Panc1 (cell line): ENCODE measurements at regions not wholly inside any gene's neighbourhood (a gene's known extent, or its start where the extent isn't known, plus 50 kb on each side); places are given as distances from the start of the nearest gene placed in this dataset.

Experiments used
- ATAC-seq: fragments of 200-7000 bp; cut with Tn5 transposase; 2 replicates; pipeline ENCODE4 v1.9.1; 2020; ENCODE audit warnings: mild to moderate bottlenecking, moderate library complexity
- BruUV-seq: library from RNA; stranded (reverse); fragments of 400-500 nt; replicated peaks from 2 replicates; lab custom pipeline; 2021; lab: Mats Ljungman, UMichigan
- CTCF ChIA-PET: fragments of 300-600 bp; sonication (Branson Sonifier 250); formaldehyde crosslinking; loops from one replicate; lab custom pipeline; 2022; ENCODE audit warnings: antibody characterized with exemption; lab: Charles Lee
- POLR2A ChIA-PET: fragments of 300-600 bp; sonication (Branson Sonifier 250); formaldehyde crosslinking; loops from one replicate; lab custom pipeline; 2022; ENCODE audit warnings: antibody characterized with exemption; lab: Charles Lee
- DNase-seq: peaks from one replicate; pipeline ENCODE4 v3.0.0-alpha.2; 2010; ENCODE audit warnings: low read depth, low spot score
- H3K27ac ChIP-seq: 2 replicates; pipeline ENCODE4 v1.5.1; 2011; ENCODE audit warnings: mild to moderate bottlenecking, low read length, inconsistent platforms
- H3K27me3 ChIP-seq: fragments of 200-500 bp; sonication (Bioruptor generic); 2 replicates; pipeline ENCODE4 v1.6.0; 2014; ENCODE audit warnings: low read length, inconsistent platforms; ENCODE audit not compliant: control insufficient read depth, insufficient read depth
- H3K36me3 ChIP-seq: fragments of 200-500 bp; sonication (Bioruptor generic); 2 replicates; pipeline ENCODE4 v1.5.1; 2014; ENCODE audit warnings: inconsistent platforms, mild to moderate bottlenecking, low read length, moderate library complexity; ENCODE audit not compliant: control insufficient read depth, insufficient read depth
- H3K4me1 ChIP-seq: 2 replicates; pipeline ENCODE4 v1.5.1; 2011; ENCODE audit warnings: inconsistent platforms, mild to moderate bottlenecking, low read length, moderate library complexity; ENCODE audit not compliant: control insufficient read depth, insufficient read depth
- H3K4me3 ChIP-seq, 2 experiments: 2 replicates each; pipeline ENCODE4 v1.5.1; 2011 to 2012; ENCODE audit warnings: low read depth in 2 of 2, low read length in 2 of 2, mild to moderate bottlenecking in 2 of 2, inconsistent platforms in 1 of 2, moderate library complexity in 1 of 2
- H3K9me3 ChIP-seq: fragments of 200-500 bp; sonication (Bioruptor generic); 2 replicates; pipeline ENCODE4 v1.5.1; 2014; ENCODE audit warnings: low read depth, mild to moderate bottlenecking, inconsistent platforms, low read length, moderate library complexity; ENCODE audit not compliant: control insufficient read depth, insufficient read depth
- CTCF ChIP-seq: fragments of 450-650 bp; IDR thresholded peaks from 2 replicates; pipeline ENCODE4 v1.5.1; 2017; ENCODE audit warnings: mild to moderate bottlenecking
- POLR2AphosphoS5 ChIP-seq: IDR thresholded peaks from 2 replicates; pipeline ENCODE4 v1.6.1; 2012; ENCODE audit warnings: mild to moderate bottlenecking, low read depth, low read length, moderate library complexity
- REST ChIP-seq, 2 experiments: IDR thresholded peaks; 2 replicates each; pipeline ENCODE4 v1.6.1; 2011 to 2012; ENCODE audit warnings: low read depth in 2 of 2, control low read depth in 1 of 2, low read length in 1 of 2, mild to moderate bottlenecking in 1 of 2, moderate library complexity in 1 of 2; ENCODE audit not compliant: insufficient read depth in 1 of 2
- SIN3A ChIP-seq: IDR thresholded peaks from 2 replicates; pipeline ENCODE4 v1.6.1; 2012; ENCODE audit warnings: low read depth, mild to moderate bottlenecking, low read length, moderate library complexity, borderline replicate concordance; ENCODE audit not compliant: insufficient read depth
- TCF7L2 ChIP-seq: IDR thresholded peaks from 2 replicates; pipeline ENCODE4 v1.6.1; 2011; ENCODE audit warnings: mild to moderate bottlenecking, low read depth, low read length, inconsistent platforms
- in situ Hi-C: cut with HindIII; loops from 2 replicates; pipeline ENCODE4 v1.10.0; 2016; ENCODE audit warnings: low sequenced_read_pairs, low pct_unique_long_range_greater_than_20kb
- intact Hi-C: fragments of 100-400 bp; cut with micrococcal nuclease; formaldehyde crosslinking; loops from one replicate; pipeline ENCODE4 v1.10.0; 2022; ENCODE audit not compliant: unreplicated experiment

DNA sequence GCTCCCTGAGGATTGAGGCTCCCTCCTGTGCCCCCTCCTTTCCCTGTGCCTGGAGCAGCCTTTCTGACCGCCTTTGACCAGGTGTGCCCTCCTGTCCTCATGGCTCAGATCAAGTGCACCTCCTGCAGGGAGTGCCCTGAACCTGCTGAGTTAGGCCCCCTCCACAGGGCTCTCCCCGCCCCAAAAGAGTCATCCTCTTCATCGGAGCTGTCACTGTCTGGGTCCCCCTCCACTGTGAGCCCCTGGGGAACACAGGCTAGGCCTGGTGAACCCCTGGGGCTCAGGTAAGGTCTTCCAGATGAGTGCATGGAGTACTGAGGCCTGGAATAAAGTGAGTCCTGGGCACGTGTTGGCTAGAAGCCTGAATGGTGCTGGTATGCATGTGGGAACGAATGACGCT is 173.5 kb downstream of the INHBB start:
- no peak for TF ChIP-seq TCF7L2
- no peak for TF ChIP-seq REST (IDR thresholded peaks at IDR 0.05; ENCODE audit: insufficient read depth in 1 of 2, low read depth in 2 of 2, low read length in 1 of 2)
- no peak for TF ChIP-seq CTCF
- no peak for TF ChIP-seq SIN3A
- TF ChIP-seq POLR2AphosphoS5, result no peak
- no TSS peak for BruUV-seq
- CTCF ChIA-PET, result no interaction called here
- H3K27me3 ChIP-seq, result peaks cover 5% of the 10 kb centered on the region
- H3K36me3 ChIP-seq, result no peaks in the 10 kb centered on the region
- no peak for ATAC-seq
- H3K4me3 ChIP-seq, result no peak overlapping the region
- DNase-seq, result no peak
- in situ Hi-C loops (no loop called here), intact Hi-C loops (loop anchor here (10.0 kb wide), 1 partner anchor 175 kb away; the partner anchor contains the start of gene INHBB)
- H3K4me1 ChIP-seq, result no peaks in the 10 kb centered on the region; the same call in 1 of the 2 replicates
- H3K9me3 ChIP-seq, result no peaks in the 10 kb centered on the region
- POLR2A ChIA-PET, result no interaction called here
- no peak overlapping the region for H3K27ac ChIP-seq

GRCh38 chr2:120520454-120520853 is 174.5 kb downstream of the INHBB start:
- ATAC-seq, result no peak
- Histone ChIP-seq H3K4me3 (no peak overlapping the region), H3K9me3 (no peaks in the 10 kb centered on the region), H3K27ac (no peak overlapping the region), H3K36me3 (no peaks in the 10 kb centered on the region), H3K27me3 (peaks cover 5% of the 10 kb centered on the region), H3K4me1 (no peaks in the 10 kb centered on the region; the same call in 1 of the 2 replicates)
- TF ChIP-seq CTCF (no peak), TCF7L2 (no peak), POLR2AphosphoS5 (no peak), REST (IDR thresholded peaks at IDR 0.05; ENCODE audit: insufficient read depth in 1 of 2, low read depth in 2 of 2, low read length in 1 of 2) (no peak), SIN3A (no peak)
- intact Hi-C loops, result loop anchor here (5.0 kb wide), 1 partner anchor 157 kb away; no protein-coding TSS in a partner anchor
- in situ Hi-C loops, result no loop called here
- BruUV-seq, result no TSS peak
- ChIA-PET POLR2A (no interaction called here), CTCF (interaction anchor here (1.0 kb wide), 1 partner anchor 57 kb away, joined by 3 read pairs; no protein-coding TSS in a partner anchor)
- no peak for DNase-seq
